Amniotic stem cell (primary cell): ENCODE measurements at regions not wholly inside any gene's neighbourhood (a gene's known extent, or its start where the extent isn't known, plus 50 kb on each side); places are given as distances from the start of the nearest gene placed in this dataset.
"Not testable (repeated sequence)": the region's sequence is repeated elsewhere in the genome, so short reads cannot be mapped to it uniquely, and the experiment has no call there.

Experiments
- DNase-seq: peaks from one replicate; lab custom pipeline; 2025; lab: John Stamatoyannopoulos, UW

GRCh38 chr2:187057466-187057865 lies 208.5 kb upstream of the ZSWIM2 start:
- DNase-seq, result no peak

- DNase-seq, result no peak
Measured at GRCh38 chr2:187056416-187057334, 207.7 kb upstream of the ZSWIM2 start.

- DNase-seq, result no peak
Measured at GRCh38 chr2:187055463-187055862, 206.5 kb upstream of the ZSWIM2 start.

- DNase-seq, result no peak
Measured at GRCh38 chr2:187054501-187055319, 205.7 kb upstream of the ZSWIM2 start.

- DNase-seq, result no peak
Measured at GRCh38 chr2:187051350-187051749, 202.4 kb upstream of the ZSWIM2 start.

- DNase-seq, result no peak
Measured at GRCh38 chr2:187050409-187050998, 201.5 kb upstream of the ZSWIM2 start.

- DNase-seq, result no peak
Measured at GRCh38 chr2:187037310-187037709, 188.3 kb upstream of the ZSWIM2 start.

- DNase-seq, result no peak
Measured at GRCh38 chr2:187034434-187034833, 185.5 kb upstream of the ZSWIM2 start.

GRCh38 chr2:187024739-187025138 lies 175.8 kb upstream of the ZSWIM2 start:
- DNase-seq, result no peak

GRCh38 chr2:187023996-187024395 lies 175.0 kb upstream of the ZSWIM2 start:
- not testable (repeated sequence) for DNase-seq

- no peak for DNase-seq
Measured at GRCh38 chr2:187017438-187017837, 168.5 kb upstream of the ZSWIM2 start.

- no peak for DNase-seq
Measured at GRCh38 chr2:187013058-187013457, 164.1 kb upstream of the ZSWIM2 start.

- DNase-seq, result no peak
Measured at GRCh38 chr2:187011206-187011832, 162.3 kb upstream of the ZSWIM2 start.

GRCh38 chr2:187009483-187010239 lies 160.7 kb upstream of the ZSWIM2 start:
- no peak for DNase-seq

GRCh38 chr2:187008111-187008510 lies 159.1 kb upstream of the ZSWIM2 start:
- no peak for DNase-seq

- no peak for DNase-seq
Measured at GRCh38 chr2:187003611-187004010, 154.6 kb upstream of the ZSWIM2 start.

- no peak for DNase-seq
Measured at GRCh38 chr2:187003038-187003554, 154.1 kb upstream of the ZSWIM2 start.

- no peak for DNase-seq
Measured at GRCh38 chr2:187002242-187002641, 153.3 kb upstream of the ZSWIM2 start.

GRCh38 chr2:187001248-187001647 lies 152.3 kb upstream of the ZSWIM2 start:
- no peak for DNase-seq

- peak; percentile 8 for DNase-seq
Measured at GRCh38 chr2:186995092-186995491, 146.1 kb upstream of the ZSWIM2 start.

- no peak for DNase-seq
Measured at GRCh38 chr2:186992597-186992996, 143.6 kb upstream of the ZSWIM2 start.
